ENCODE measurements at regions not wholly inside any gene's neighbourhood (a gene's known extent, or its start where the extent isn't known, plus 50 kb on each side); places are given as distances from the start of the nearest gene placed in this dataset.

- TF ChIP-seq POLR2AphosphoS5 (IDR thresholded peaks at IDR 0.05; ENCODE audit: low read depth, low read length) (no peak), REST (IDR thresholded peaks at IDR 0.05; ENCODE audit: insufficient read depth in 1 of 2, low read depth in 2 of 2, low read length in 2 of 2) (no peak)
These were observed 254.0 kb downstream of the CYP26B1 start for GRCh38 chr2:71893646-71894045.
